DND-41 (cell line): ENCODE measurements at regions not wholly inside any gene's neighbourhood (a gene's known extent, or its start where the extent isn't known, plus 50 kb on each side); places are given as distances from the start of the nearest gene placed in this dataset.
"Not testable (repeated sequence)": the region's sequence is repeated elsewhere in the genome, so short reads cannot be mapped to it uniquely, and the experiment has no call there.

ENCODE experiments used
- ATAC-seq: fragments of 200-7000 bp; cut with Tn5 transposase; 3 replicates; pipeline ENCODE4 v1.9.1; 2021; ENCODE audit warnings: low read depth; ENCODE audit not compliant: insufficient read depth
- DNase-seq: peaks from one replicate; pipeline ENCODE4 v3.0.0-alpha.2; 2020
- H2AFZ ChIP-seq: 2 replicates; pipeline ENCODE4 v1.6.0; 2012; ENCODE audit warnings: low read depth, low read length
- H3K27ac ChIP-seq: 2 replicates; pipeline ENCODE4 v1.5.1; 2012; ENCODE audit warnings: low read length, inconsistent platforms
- H3K27me3 ChIP-seq: fragments of 200-600 bp; sonication (generic); 2 replicates; pipeline ENCODE4 v1.6.0; 2012; ENCODE audit warnings: low read length, mild to moderate bottlenecking, inconsistent platforms; ENCODE audit not compliant: insufficient read depth, poor library complexity
- H3K36me3 ChIP-seq: 2 replicates; pipeline ENCODE4 v1.5.1; 2012; ENCODE audit warnings: low read length, inconsistent platforms; ENCODE audit not compliant: insufficient read depth
- H3K4me1 ChIP-seq: 2 replicates; pipeline ENCODE4 v1.5.1; 2012; ENCODE audit warnings: mild to moderate bottlenecking, low read length; ENCODE audit not compliant: insufficient read depth
- H3K4me2 ChIP-seq: 2 replicates; pipeline ENCODE4 v1.6.0; 2012; ENCODE audit warnings: mild to moderate bottlenecking, moderate library complexity, low read length, inconsistent platforms; ENCODE audit not compliant: insufficient read depth
- H3K4me3 ChIP-seq, 2 experiments: fragments of 200-600 bp in 1 of 2; shearing (Covaris generic) in 1 of 2; 2 replicates each; pipeline ENCODE4 v1.5.1; 2012 to 2016; ENCODE audit warnings: inconsistent platforms in 2 of 2, low read length in 2 of 2, mild to moderate bottlenecking in 2 of 2, low read depth in 1 of 2, moderate library complexity in 1 of 2
- H3K79me2 ChIP-seq: 2 replicates; pipeline ENCODE4 v1.6.0; 2012; ENCODE audit warnings: low read length, inconsistent platforms; ENCODE audit not compliant: insufficient read depth
- H3K9ac ChIP-seq: 2 replicates; pipeline ENCODE4 v1.6.0; 2012; ENCODE audit warnings: low read depth, mild to moderate bottlenecking, inconsistent platforms, low read length, moderate library complexity
- H3K9me3 ChIP-seq: 2 replicates; pipeline ENCODE4 v1.5.1; 2012; ENCODE audit warnings: low read length, moderate library complexity, mild to moderate bottlenecking, inconsistent platforms; ENCODE audit not compliant: insufficient read depth, severe bottlenecking
- H4K20me1 ChIP-seq: 2 replicates; pipeline ENCODE4 v1.6.0; 2012; ENCODE audit warnings: low read length; ENCODE audit not compliant: insufficient read depth
- EZH2 ChIP-seq: IDR thresholded peaks from 3 replicates; pipeline ENCODE4 v1.6.1; 2012; ENCODE audit warnings: borderline replicate concordance, low read depth, mild to moderate bottlenecking, moderate library complexity, low read length, inconsistent platforms; ENCODE audit not compliant: severe bottlenecking
- TF ChIP-seq, protein P1 (sequence below): IDR thresholded peaks from 2 replicates; pipeline ENCODE4 v1.5.1; 2012; ENCODE audit warnings: borderline replicate concordance, low read length, moderate library complexity, mild to moderate bottlenecking; ENCODE audit not compliant: poor library complexity, severe bottlenecking; ENCODE audit errors: extremely low read depth

DNA sequence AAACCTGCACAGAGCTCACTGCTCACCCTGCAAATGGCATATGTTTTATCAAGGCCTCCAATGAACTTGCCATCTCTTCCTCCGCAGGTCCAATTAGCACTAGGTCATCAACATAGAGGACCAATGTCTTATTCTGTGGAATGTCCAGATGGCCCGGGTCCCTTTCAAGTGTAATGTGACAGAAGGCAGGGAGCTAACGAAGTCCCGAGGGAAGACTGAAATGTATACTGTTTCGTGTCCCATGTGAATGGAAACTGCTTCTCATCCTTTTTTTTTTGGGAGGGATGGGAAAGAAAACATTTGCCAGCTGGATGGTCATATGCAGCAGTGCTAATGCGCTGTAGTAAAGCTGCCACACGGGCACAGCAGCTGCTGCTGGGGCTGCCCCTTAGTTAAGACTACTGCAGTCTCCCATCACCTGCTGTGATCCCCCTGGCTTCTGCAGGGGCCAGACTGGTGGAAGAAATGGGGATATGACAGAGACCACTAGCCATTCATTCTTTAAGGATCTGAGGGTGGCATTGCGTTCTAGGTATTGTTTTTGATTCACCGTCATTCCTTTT is 61.7 kb upstream of the CCNY start:
- Histone ChIP-seq H3K27me3 (no peaks in the 10 kb centered on the region), H3K79me2 (no peaks in the 10 kb centered on the region), H3K36me3 (no peaks in the 10 kb centered on the region), H4K20me1 (no peaks in the 10 kb centered on the region), H3K9ac (no peak overlapping the region), H3K4me3 (no peak overlapping the region), H3K4me1 (no peaks in the 10 kb centered on the region), H3K4me2 (no peak overlapping the region), H2AFZ (no peak overlapping the region), H3K9me3 (no peaks in the 10 kb centered on the region), H3K27ac (no peak overlapping the region)
- TF ChIP-seq, protein P1, sequence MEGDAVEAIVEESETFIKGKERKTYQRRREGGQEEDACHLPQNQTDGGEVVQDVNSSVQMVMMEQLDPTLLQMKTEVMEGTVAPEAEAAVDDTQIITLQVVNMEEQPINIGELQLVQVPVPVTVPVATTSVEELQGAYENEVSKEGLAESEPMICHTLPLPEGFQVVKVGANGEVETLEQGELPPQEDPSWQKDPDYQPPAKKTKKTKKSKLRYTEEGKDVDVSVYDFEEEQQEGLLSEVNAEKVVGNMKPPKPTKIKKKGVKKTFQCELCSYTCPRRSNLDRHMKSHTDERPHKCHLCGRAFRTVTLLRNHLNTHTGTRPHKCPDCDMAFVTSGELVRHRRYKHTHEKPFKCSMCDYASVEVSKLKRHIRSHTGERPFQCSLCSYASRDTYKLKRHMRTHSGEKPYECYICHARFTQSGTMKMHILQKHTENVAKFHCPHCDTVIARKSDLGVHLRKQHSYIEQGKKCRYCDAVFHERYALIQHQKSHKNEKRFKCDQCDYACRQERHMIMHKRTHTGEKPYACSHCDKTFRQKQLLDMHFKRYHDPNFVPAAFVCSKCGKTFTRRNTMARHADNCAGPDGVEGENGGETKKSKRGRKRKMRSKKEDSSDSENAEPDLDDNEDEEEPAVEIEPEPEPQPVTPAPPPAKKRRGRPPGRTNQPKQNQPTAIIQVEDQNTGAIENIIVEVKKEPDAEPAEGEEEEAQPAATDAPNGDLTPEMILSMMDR: no peak
- no peak for TF ChIP-seq EZH2
- DNase-seq (no peak), ATAC-seq (no peak)

DNA sequence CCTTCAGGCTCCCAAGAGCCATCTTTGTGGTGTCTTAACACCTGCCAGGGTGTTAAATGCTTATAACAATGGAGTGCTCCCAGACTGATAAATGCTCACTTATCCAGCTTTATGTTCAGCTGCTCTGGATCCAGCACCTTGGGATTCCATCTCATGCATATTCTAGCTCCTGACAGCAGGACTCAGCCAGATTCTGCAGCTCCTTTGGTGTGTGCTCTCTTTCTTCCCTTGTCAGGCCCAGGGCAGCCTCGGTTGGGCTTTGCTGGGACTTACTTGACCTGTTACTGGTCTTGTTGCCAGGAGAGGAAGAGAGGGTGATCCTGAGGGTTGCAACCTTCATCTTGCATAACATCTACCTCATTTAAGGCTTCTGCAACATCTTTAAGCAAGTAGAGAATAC is 59.4 kb upstream of the CCNY start:
- no peak for ATAC-seq
- H3K9ac ChIP-seq: no peak overlapping the region
- H3K36me3 ChIP-seq: no peaks in the 10 kb centered on the region
- H3K4me2 ChIP-seq: no peak overlapping the region
- no peaks in the 10 kb centered on the region for H3K4me1 ChIP-seq
- no peaks in the 10 kb centered on the region for H4K20me1 ChIP-seq
- no peak overlapping the region for H3K27ac ChIP-seq
- no peaks in the 10 kb centered on the region for H3K9me3 ChIP-seq
- TF ChIP-seq, protein P1: no peak
- TF ChIP-seq EZH2: no peak
- no peaks in the 10 kb centered on the region for H3K79me2 ChIP-seq
- DNase-seq: no peak
- H3K27me3 ChIP-seq: no peaks in the 10 kb centered on the region
- no peak overlapping the region for H2AFZ ChIP-seq
- no peak overlapping the region for H3K4me3 ChIP-seq

DNA sequence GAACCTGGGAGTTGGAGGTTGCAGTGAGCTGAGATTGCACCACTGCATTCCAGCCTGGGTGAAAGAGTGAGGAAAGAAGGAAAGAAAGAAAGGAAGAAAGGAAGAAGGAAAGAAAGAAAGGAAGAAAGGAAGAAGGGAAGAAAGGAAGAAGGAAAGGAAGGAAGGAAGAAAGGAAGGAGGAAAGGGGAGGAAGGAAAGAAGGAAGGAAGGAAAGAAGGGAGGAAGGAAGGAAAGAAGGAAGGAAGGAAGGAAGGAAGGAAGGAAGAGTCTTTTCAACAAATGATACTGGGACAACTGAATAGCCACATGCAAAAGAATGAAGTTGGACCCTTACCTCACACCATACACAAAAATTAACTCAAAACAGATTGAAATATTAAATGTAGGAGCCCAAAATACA is 56.1 kb upstream of the CCNY start:
- not testable (repeated sequence) for H3K27me3 ChIP-seq, DNase-seq, H3K9me3 ChIP-seq

More for the DNA sequence above, 56.1 kb upstream of the CCNY start:
- not testable (repeated sequence) for ATAC-seq, H3K4me3 ChIP-seq, H3K36me3 ChIP-seq, H3K9ac ChIP-seq, H4K20me1 ChIP-seq, H2AFZ ChIP-seq, H3K27ac ChIP-seq, H3K4me1 ChIP-seq, H3K4me2 ChIP-seq, H3K79me2 ChIP-seq
